ENCODE measurements at regions not wholly inside any gene's neighbourhood (a gene's known extent, or its start where the extent isn't known, plus 50 kb on each side); places are given as distances from the start of the nearest gene placed in this dataset.

- no peak for ATAC-seq
These were observed 361.5 kb upstream of the PDGFD start for GRCh38 chr11:104525416-104525815.

GRCh38 chr11:104524254-104524653 is 360.3 kb upstream of the PDGFD start:
- ATAC-seq = no peak

- no peak for ATAC-seq
These were observed 359.7 kb upstream of the PDGFD start for GRCh38 chr11:104523611-104524010.

- no peak for ATAC-seq
These were observed 358.7 kb upstream of the PDGFD start for GRCh38 chr11:104522650-104523049.

GRCh38 chr11:104522123-104522522 is 358.2 kb upstream of the PDGFD start:
- ATAC-seq = no peak

GRCh38 chr11:104510169-104510568 is 346.2 kb upstream of the PDGFD start:
- ATAC-seq = no peak

GRCh38 chr11:104490182-104490581 is 326.2 kb upstream of the PDGFD start:
- ATAC-seq = no peak

- ATAC-seq = no peak
These were observed 324.6 kb upstream of the PDGFD start for GRCh38 chr11:104488561-104488960.

- ATAC-seq = no peak
These were observed 323.3 kb upstream of the PDGFD start for GRCh38 chr11:104487046-104487806.

- ATAC-seq = no peak
These were observed 321.0 kb upstream of the PDGFD start for GRCh38 chr11:104484804-104485554.

GRCh38 chr11:104476898-104477297 is 313.0 kb upstream of the PDGFD start:
- ATAC-seq = no peak

- ATAC-seq = no peak
These were observed 312.5 kb upstream of the PDGFD start for GRCh38 chr11:104476454-104476853.

GRCh38 chr11:104467404-104467803 is 303.5 kb upstream of the PDGFD start:
- ATAC-seq = no peak

- no peak for ATAC-seq
These were observed 301.4 kb upstream of the PDGFD start for GRCh38 chr11:104465321-104465720.

GRCh38 chr11:104464691-104465090 is 300.7 kb upstream of the PDGFD start:
- ATAC-seq = no peak

- ATAC-seq = no peak
These were observed 298.4 kb upstream of the PDGFD start for GRCh38 chr11:104462341-104462740.

- ATAC-seq = peak; percentile 13
These were observed 287.4 kb upstream of the PDGFD start for GRCh38 chr11:104451197-104451893.

- ATAC-seq = peak; percentile 51
These were observed 279.4 kb upstream of the PDGFD start for GRCh38 chr11:104443387-104443786.

- ATAC-seq = peak; percentile 90
These were observed 278.4 kb upstream of the PDGFD start for GRCh38 chr11:104442321-104442720.

- ATAC-seq = no peak
These were observed 271.5 kb upstream of the PDGFD start for GRCh38 chr11:104435494-104435893.

- no peak for ATAC-seq
These were observed 269.8 kb upstream of the PDGFD start for GRCh38 chr11:104433751-104434150.

GRCh38 chr11:104432981-104433380 is 269.0 kb upstream of the PDGFD start:
- no peak for ATAC-seq

- ATAC-seq = no peak
These were observed 268.6 kb upstream of the PDGFD start for GRCh38 chr11:104432526-104432925.
